ENCODE measurements at regions not wholly inside any gene's neighbourhood (a gene's known extent, or its start where the extent isn't known, plus 50 kb on each side); places are given as distances from the start of the nearest gene placed in this dataset.

- TF ChIP-seq CTCF (IDR thresholded peaks at IDR 0.05) (no peak), EP300 (IDR thresholded peaks at IDR 0.05) (no peak), POLR2A (IDR thresholded peaks at IDR 0.05) (no peak)
These were observed 694.5 kb upstream of the NRP1 start for GRCh38 chr10:34028936-34029335.

Measured in stomach (tissue), 4 donors.